Breast epithelium (tissue), 3 donors: ENCODE measurements at regions not wholly inside any gene's neighbourhood (a gene's known extent, or its start where the extent isn't known, plus 50 kb on each side); places are given as distances from the start of the nearest gene placed in this dataset.

Experiments
- POLR2A ChIP-seq: fragments of 450-650 bp; IDR thresholded peaks from one replicate; pipeline ENCODE4 v1.6.1; 2016; ENCODE audit warnings: antibody characterized with exemption, mild to moderate bottlenecking, moderate library complexity
- TF ChIP-seq, protein P1 (sequence below), 3 donors: fragments of 450-650 bp; IDR thresholded peaks; one replicate each; pipeline ENCODE4 v1.5.1; 2016 to 2017; ENCODE audit warnings: antibody characterized with exemption in 3 of 3, mild to moderate bottlenecking in 3 of 3, moderate library complexity in 3 of 3

- TF ChIP-seq, protein P1, sequence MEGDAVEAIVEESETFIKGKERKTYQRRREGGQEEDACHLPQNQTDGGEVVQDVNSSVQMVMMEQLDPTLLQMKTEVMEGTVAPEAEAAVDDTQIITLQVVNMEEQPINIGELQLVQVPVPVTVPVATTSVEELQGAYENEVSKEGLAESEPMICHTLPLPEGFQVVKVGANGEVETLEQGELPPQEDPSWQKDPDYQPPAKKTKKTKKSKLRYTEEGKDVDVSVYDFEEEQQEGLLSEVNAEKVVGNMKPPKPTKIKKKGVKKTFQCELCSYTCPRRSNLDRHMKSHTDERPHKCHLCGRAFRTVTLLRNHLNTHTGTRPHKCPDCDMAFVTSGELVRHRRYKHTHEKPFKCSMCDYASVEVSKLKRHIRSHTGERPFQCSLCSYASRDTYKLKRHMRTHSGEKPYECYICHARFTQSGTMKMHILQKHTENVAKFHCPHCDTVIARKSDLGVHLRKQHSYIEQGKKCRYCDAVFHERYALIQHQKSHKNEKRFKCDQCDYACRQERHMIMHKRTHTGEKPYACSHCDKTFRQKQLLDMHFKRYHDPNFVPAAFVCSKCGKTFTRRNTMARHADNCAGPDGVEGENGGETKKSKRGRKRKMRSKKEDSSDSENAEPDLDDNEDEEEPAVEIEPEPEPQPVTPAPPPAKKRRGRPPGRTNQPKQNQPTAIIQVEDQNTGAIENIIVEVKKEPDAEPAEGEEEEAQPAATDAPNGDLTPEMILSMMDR (IDR thresholded peaks at IDR 0.05): no peak
- TF ChIP-seq POLR2A: no peak
These were observed 134.3 kb downstream of the SOCS6 start for GRCh38 chr18:70423120-70423519.
